GM19035 (cell line): ENCODE measurements at regions not wholly inside any gene's neighbourhood (a gene's known extent, or its start where the extent isn't known, plus 50 kb on each side); places are given as distances from the start of the nearest gene placed in this dataset.
"Not testable (repeated sequence)": the region's sequence is repeated elsewhere in the genome, so short reads cannot be mapped to it uniquely, and the experiment has no call there.

Source experiments
- ATAC-seq: cut with Tn5 transposase; IDR thresholded peaks from one replicate; pipeline ENCODE4 v1.9.1; 2021; ENCODE audit not compliant: unreplicated experiment

DNA sequence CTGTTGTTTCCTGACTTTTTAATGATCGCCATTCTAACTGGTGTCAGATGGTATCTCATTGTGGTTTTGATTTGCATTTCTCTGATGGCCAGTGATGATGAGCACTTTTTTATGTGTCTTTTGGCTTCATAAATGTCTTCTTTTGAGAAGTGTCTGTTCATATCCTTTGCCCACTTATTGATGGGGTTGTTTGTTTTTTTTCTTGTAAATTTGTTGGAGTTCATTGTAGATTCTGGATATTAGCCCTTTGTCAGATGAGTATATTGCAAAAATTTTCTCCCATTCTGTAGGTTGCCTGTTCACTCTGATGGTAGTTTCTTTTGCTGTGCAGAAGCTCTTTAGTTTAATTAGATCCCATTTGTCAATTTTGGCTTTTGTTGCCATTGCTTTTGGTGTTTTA, 1378.7 kb downstream of the FSCB start:
- ATAC-seq: not testable (repeated sequence)

DNA sequence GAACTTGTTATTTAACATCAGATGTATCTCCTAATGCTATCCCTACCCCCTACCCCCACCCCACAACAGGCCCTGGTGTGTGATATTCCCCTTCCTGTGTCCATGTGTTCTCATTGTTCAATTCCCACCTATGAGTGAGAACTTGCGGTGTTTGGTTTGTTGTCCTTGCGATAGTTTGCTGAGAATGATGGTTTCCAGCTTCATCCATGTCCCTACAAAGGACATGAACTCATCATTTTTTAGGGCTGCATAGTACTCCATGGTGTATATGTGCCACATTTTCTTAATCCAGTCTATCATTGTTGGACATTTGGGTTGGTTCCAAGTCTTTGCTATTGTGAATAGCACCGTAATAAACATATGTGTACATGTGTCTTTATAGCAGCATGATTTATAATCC, 1379.2 kb downstream of the FSCB start:
- not testable (repeated sequence) for ATAC-seq

DNA sequence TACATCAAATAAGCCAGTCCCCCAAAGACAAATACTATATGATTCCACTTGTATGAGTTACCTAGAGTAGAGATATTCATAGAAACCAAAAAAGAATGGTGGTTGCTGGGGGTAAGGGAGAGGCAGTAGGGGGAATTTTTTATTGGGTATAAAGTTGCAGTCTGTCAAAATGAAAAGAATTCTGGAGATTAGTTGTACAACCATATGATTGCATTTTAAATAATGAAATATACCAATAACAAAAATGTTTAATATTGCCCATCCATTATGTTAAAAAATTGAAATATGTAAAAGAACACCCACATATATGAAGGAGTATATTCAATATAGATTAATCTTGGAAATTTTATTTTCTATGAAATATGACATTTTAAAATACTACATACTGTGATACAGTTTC, 1383.5 kb downstream of the FSCB start:
- no peak for ATAC-seq

DNA sequence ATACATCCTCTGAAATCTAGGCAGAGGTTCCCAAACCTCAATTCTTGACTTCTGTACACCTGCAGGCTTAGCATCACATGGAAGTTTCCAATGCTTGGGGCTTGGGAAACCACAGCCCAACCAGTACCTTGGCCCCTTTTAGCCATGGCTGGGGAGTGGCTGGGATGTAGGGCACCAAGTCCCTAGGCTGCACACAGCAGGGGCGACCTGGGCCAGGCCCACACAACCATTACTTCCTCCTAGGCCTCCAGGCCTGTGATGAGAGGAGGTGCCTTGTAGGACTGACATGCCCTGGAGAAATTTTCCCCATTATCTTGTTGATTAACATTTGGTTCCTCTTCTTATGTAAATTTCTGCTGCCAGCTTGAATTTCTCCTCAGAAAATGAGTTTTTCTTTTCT, 1387.4 kb downstream of the FSCB start:
- no peak for ATAC-seq

DNA sequence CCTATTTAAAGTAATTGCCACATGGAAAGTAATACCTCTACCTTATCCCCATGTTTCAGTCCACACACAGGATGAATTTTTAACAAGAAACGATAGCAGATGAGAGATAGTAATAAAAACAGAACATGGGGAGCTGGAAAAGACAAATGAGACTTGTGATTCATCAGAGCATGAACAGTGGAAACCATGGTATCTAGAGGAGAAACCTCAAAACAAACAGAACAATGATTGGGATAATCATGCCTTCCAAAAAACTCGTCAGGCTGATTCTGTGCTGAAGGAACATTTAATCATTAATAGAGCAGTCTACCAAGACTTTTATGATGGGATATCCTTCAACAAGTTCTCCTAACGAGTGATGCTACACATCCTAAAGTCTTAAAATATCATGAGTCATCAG, 1390.7 kb downstream of the FSCB start:
- ATAC-seq: no peak

DNA sequence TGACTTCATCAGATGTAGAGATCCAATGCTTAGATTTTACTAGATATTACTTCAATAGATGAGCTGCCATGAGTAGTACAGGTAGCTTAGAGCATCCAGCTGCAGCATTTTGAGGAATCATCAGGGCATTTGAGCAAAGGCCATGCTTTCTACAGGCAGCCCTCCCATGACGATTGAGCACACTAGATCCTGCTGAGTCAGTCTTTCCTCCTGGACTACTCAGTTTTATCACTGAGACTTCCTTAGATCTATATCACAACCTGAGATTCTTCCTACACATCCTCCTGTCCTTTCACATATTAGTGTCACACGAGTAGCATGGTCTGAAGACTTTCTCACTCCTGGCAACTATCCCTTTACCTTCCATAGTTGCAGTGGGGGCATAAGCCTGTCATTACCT, 1401.8 kb downstream of the FSCB start:
- ATAC-seq: no peak

DNA sequence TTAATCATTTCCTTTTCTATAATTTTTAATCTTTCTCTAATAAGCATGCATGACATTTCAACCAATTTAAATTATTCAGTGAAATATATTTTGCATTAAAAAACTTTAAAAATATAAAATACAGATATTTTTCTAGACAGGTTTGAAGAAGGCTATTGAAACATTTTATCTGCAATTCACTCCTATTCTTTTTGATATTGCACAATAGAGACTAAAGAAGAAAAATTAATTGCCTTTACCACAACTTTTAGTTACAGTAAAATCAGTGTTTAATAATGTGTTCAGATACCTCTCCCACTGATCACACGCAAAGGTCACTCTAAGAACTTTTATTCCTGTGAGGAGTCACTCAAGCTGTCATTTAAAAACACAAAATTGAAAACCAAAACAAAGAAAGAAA, 1416.7 kb downstream of the FSCB start:
- no peak for ATAC-seq

DNA sequence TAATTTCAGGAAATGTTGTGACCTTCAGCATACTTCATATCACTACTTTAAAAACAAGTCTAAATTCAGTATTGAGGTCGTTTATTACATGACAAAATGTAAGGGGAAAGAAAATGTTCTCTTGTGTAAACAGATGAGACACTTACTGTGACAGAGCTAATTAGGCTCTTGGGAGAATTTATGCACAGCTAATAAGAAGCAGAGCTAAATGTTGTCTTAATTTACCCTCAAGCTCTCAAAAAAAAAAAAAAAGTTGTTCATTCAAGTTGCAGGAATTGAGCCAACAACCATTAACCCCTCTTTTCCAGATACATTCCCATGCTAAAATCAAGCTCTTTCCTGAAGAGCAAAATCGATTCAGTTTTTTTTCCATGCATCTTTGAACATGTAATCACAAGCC, 1419.4 kb downstream of the FSCB start:
- ATAC-seq: no peak

DNA sequence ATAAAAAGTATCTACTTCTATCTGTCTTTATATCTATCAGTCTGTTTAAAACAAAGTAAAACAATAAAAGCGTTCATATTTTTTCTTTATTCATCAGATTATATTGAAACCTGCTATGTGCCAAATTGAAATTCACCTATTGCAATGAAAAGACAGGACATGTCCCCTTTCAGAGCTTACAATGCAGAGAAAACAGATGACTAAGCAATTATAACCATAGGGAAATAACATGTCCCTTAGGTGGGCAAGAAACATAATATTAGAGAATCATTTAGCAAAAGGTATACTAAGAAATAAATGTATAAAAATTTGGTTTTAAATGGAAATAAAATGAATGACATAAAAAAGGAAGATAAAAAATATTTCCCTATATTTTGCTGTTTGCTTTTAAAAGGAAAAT, 1421.3 kb downstream of the FSCB start:
- ATAC-seq: no peak

DNA sequence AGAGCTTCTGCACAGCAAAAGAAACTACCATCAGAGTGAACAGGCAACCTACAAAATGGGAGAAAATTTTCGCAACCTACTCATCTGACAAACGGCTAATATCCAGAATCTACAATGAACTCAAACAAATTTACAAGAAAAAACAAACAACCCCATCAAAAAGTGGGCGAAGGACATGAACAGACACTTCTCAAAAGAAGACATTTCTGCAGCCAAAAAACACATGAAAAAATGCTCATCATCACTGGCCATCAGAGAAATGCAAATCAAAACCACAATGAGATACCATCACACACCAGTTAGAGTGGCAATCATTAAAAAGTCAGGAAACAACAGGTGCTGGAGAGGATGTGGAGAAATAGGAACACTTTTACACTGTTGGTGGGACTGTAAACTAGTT, 1439.7 kb downstream of the FSCB start:
- not testable (repeated sequence) for ATAC-seq

DNA sequence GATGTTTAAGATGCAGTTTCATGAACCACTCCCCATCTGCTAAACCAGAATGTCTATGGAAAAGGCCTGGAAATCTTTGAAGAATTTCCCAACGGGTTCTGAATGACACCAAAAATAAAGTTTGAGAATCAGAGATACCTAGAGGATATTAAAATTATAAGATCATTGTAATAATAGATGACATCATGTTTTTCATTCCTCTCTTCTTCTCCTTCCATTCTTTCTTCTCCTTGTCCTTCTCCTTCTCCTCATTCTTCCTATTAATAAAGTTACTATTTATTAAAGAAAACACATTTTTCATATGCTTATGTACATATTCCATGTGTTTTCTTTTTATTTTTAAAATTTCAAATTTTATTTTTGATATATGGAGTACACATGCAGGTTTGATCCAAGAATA, 1449.4 kb downstream of the LRFN5 start:
- no peak for ATAC-seq

DNA sequence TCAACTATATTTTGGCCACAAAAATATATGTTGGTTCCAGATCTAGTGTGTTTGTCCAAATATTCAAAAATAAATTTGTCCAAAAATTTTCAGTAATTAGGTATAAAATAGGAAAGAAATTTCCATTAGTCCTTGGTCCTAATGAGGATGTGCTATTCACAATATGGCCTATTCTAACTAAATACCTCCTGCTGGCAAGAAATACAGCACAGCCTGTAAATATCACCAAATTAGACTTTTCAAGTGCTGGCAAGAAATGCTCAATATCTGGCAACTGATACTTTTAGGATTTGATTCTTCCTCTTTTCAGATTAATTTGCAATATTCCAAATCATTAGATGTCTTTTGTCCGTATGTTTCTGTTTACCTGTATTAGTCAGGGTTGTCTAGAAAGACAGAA, 1446.2 kb downstream of the LRFN5 start:
- no peak for ATAC-seq

DNA sequence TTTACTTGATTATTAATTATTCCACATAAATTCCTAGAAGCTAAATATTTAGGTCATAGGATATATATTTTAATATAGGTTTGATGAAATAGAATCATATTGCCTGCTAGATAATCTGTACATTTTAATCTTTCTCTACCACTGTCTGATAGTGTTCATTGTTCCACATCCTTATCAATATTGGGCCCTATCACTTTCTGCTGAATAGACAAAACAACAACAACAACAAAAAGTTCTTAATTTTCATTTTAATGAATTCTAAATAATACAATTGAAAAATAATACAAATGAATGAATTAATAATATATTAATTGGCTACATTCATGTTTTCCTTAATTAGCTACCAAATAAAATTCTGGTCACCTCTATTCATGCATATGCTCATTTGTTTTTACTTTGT, 1437.2 kb downstream of the LRFN5 start:
- ATAC-seq: no peak

DNA sequence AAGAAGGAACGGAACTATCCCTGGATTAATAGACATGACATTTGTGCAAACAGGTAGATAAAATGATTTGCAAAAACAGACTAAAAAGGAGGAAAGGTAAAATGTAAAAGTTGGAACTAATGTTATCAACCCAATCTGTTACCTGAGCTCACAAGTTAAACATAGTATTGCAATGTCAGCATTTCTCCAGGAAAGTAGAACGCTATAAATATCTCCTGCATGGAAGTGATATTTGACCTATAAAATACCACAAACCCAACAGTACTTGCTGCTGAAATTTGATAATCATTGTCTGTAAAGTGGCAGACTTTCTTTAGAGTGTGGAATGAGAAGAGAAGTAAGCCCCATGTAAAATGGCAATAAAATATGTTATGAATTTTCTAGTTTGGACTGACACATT, 1435.7 kb downstream of the LRFN5 start:
- no peak for ATAC-seq

DNA sequence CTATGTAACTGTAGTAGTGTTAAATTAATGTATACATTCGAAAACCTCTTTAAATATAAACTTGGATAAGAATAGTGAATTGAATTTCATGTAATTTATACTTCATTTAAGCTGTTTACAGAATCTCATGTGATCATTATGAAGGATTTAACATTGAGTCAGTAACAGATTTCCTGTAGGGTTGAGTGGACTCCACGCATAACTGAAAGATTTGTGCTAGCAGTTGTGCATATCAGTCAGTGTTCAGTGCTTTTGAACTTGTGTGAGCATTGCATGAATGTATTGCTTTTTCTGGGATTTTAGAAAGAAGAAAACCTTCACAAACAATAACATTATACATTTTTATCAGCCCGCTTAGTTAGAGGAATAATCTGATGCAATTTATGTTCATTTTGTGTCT, 1435.3 kb downstream of the LRFN5 start:
- ATAC-seq: no peak

DNA sequence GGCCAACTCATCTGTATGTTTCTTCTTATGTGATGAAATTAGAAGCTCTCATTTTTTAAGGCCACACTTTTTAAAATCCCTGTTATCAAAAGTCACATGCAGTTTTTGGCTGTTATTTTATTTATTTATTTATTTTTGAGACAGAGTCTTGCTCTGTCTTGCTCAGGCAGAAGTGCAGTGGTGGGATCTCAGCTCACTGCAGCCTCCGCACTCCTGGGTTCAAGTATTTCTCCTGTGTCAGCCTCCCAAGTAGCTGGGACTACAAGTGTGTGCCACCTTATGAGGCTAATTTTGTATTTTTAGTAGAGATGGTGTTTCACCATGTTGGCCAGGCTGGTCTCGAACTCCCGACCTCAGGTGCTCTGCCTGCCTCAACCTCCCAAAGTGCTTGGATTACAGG, 1434.5 kb downstream of the LRFN5 start:
- no peak for ATAC-seq

DNA sequence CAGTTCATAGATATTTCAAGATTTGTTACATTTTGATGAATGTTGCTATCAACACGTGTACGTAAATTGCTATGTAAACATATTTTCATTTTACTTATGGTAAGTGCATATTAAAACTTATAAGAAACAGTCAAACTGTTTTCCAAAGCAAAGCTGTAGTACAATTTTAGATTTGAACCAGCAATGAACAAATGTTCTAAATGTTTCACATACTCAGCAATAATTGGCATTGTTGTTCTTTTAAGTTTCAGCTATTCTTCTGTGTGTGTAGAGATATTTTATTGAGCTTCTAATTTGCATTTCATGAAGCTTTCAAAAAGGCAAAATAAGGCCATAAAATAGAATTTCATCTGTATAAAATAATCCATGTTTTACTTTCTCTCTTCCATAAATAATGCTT, 1433.2 kb downstream of the LRFN5 start:
- no peak for ATAC-seq

DNA sequence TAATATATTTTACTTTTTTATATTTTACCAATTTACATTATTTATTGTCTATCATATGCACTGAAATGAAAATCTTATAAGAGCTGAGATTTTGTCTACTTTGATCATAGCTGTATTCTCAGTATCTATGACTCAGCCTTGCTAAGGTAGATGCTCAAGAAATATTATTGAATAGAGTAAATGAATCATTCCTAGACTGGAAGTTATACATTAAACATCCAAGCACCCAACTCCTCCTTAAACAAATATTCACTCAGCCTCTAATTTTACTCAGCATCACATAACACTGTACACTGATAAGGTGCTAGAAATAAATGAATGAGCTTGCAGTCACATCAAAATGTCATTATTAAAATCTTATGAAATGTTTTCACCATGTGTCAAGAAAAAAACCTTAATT, 1424.9 kb downstream of the LRFN5 start:
- ATAC-seq: no peak

DNA sequence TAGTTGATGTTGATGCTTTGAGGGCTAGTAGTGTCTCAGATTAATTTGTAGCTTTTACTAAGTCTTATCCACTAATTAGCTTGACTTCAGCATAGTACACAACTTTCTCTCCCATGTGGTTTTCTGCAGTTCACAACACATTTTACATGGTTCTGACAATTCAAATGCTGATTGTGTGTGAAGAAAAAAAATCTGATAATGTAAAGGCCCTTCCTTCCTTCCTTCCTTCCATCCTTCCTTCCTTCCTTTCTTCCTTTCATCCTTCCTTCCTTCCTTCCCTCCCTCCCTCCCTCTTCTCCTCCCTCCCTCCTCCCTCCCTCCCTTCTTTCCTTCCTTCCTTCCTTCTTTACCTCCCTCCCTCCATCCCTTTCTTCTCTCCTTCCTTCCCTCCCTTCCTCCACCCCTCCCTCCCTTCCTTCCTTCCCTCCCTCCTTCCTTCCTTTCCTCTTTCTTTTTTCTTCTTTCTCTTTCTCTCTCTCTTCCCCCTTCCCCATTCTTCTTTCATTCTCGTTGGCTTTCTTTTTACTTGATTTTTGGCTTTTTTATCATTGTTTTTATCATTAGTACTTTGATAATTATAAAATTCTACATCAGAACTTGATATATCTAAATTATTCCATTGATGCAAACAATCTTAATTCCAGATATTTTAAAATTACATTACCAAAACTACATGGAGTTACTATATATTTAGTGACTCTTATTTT, 1415.6 kb downstream of the LRFN5 start:
- ATAC-seq: no peak

DNA sequence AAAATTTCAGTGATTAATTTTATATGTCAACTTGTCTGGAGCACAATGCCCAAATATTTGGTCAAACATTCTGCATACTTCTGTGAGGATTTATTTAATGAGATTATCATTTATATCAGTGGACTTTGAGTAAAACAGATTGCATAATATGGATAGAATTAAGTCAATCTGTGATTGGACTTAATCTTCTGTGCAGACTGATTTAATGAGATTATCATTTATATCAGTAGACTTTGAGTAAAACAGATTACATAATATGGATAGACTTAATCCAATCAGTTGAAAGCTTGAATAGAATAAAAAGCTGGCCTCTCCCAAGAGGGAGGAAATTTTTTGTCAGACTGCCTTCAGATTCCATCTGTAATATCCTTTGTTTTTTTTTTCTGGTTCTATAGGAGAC, 1413.2 kb downstream of the LRFN5 start:
- no peak for ATAC-seq

DNA sequence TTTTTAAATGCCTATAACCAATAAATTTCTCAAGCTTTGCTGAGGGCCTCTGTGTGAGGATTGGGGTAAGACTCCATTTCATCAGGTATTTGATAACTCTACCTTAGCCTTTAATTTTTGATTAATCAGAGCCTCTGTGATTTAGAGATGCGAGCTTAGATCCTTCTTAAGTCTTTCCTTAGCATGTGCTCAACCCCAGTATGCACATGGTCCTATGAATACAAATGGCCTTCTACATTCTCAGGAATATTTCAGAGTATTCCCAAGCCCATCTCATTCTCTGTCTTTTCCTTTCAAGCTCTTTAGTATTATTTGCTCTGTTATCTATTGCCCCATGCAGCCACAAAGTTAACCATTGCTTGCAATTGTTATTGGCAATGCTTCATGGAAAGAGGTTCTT, 1407.7 kb downstream of the LRFN5 start:
- ATAC-seq: no peak

DNA sequence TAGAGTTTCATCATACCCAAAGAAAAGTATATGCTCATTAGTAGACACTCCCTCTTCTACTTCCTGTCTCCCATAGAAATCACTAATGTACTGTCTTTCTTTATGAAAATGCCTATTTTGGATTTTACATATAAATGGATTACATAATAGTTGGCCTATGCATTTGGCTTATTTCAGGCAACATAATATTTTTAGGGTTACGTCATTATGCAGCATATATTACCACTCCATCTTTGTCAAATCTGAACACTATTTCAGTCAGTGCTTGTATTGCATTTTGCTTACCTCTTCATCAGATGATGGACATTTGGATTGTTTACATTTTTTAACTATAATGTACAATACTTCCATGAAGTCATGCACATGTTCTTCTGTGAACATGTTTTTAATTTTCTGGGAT, 1406.1 kb downstream of the LRFN5 start:
- no peak for ATAC-seq

DNA sequence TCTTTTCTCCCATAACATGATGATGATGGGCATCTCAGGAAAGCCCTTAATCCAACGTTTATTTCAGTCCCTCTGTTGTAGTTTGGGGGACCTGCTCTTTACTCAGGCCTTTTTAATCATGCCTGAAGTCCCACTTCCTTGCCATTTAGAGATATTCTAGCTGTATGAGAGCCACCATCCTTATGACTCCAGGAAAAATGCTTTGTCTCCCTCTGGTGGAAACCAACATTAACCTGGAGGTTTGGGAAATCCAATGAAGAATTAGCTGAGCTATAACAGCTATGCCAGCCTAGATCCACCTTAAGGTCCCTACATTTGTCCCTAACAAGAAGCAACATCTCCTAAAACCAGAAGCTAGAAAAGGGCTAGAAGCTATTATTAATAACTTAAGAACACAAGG, 1399.1 kb downstream of the LRFN5 start:
- ATAC-seq: no peak

DNA sequence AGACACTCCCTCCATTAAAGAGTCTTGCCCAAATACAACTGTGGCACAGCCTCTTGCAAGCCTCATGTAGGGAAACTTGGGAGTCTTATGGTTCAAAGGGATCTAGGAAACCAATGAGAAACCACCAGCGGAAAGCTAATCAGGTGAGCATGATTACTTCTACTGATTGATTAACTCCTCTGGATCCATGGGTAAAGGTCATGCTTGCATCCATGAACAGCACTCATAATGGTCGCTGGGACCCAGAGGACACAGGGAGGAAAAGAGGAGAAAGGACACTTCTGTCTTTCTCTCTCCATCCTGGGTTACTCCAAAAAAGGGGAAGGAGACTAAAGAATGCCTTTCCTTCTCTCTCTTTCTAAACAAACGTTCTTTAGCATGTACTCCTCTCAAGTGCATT, 1397.2 kb downstream of the LRFN5 start:
- no peak for ATAC-seq
